ENCODE measurements at regions not wholly inside any gene's neighbourhood (a gene's known extent, or its start where the extent isn't known, plus 50 kb on each side); places are given as distances from the start of the nearest gene placed in this dataset.

DNA sequence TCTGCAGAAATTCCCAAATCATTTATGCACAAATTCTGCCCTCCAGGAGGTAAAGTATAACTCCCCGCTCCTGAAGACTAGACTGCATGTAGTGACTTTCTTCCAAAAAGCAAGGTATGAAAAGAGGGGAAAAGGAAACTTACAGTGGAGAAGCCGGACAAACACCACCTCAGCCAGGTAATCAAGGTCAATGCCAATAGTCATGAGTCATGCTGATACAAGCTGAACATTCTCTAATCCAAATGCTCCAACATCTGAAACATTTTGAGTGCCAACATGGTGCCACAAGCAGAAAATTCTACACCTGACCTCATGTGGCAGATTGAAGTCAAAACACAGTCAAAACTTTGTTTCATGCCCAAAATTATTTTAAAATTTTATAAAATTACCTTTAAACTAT lies 165.6 kb downstream of the FOXA2 start:
- ATAC-seq: peak; percentile 85
- TF ChIP-seq, protein P1, sequence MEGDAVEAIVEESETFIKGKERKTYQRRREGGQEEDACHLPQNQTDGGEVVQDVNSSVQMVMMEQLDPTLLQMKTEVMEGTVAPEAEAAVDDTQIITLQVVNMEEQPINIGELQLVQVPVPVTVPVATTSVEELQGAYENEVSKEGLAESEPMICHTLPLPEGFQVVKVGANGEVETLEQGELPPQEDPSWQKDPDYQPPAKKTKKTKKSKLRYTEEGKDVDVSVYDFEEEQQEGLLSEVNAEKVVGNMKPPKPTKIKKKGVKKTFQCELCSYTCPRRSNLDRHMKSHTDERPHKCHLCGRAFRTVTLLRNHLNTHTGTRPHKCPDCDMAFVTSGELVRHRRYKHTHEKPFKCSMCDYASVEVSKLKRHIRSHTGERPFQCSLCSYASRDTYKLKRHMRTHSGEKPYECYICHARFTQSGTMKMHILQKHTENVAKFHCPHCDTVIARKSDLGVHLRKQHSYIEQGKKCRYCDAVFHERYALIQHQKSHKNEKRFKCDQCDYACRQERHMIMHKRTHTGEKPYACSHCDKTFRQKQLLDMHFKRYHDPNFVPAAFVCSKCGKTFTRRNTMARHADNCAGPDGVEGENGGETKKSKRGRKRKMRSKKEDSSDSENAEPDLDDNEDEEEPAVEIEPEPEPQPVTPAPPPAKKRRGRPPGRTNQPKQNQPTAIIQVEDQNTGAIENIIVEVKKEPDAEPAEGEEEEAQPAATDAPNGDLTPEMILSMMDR (IDR thresholded peaks at IDR 0.05): no peak
- no peak for TF ChIP-seq POLR2A (IDR thresholded peaks at IDR 0.05)
- intact Hi-C loops (cut with DNase I): no loop called here
- H3K4me1 ChIP-seq: no peaks in the 10 kb centered on the region
- no peaks in the 10 kb centered on the region for H3K36me3 ChIP-seq (replicated peaks in 1 of 2; ENCODE audit: insufficient read depth in 1 of 2, low read depth in 2 of 2)
- 55 to 58% methylated on average over 2 of the region's 2 CpGs for WGBS, 2 donors
- no peaks in the 10 kb centered on the region for H3K27me3 ChIP-seq
- H3K27ac ChIP-seq: peak overlapping the region in 1 of 4 donors; percentile 52
- no peak overlapping the region for H3K4me3 ChIP-seq
- H3K9me3 ChIP-seq: no peaks in the 10 kb centered on the region
- peak; percentile 23 to 58 (median 36) for DNase-seq

DNA sequence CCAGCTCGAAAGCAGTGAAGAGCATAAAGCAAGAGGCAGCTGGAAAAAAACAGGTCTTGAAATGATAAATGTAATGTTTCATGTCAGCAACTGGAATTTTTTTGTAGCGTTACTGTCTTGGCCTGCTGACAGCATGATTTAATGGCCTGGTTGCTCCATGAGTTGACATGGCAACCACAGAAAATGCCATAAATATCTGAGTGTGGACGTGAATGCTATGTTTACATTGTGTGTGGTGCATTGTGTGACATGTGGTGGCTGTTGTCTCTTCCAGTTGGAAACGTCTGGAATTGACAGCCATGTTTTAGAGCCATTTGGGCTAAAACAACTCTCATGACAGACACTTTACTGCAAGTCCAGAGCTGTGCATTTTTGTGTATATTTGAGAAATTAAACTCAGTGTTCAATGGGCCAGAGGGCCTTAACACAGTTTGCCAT lies 170.0 kb downstream of the FOXA2 start:
- Histone ChIP-seq H3K9me3 (no peaks in the 10 kb centered on the region), H3K4me3 (no peak overlapping the region), H3K36me3 (replicated peaks in 1 of 2; ENCODE audit: insufficient read depth in 1 of 2, low read depth in 2 of 2) (no peaks in the 10 kb centered on the region), H3K27ac (no peak overlapping the region), H3K27me3 (no peaks in the 10 kb centered on the region), H3K4me1 (peaks cover 24% of the 10 kb centered on the region)
- no peak for DNase-seq
- 44 to 46% methylated on average over 4 of the region's 4 CpGs for WGBS, 2 donors
- no peak for ATAC-seq
- intact Hi-C loops (cut with DNase I): no loop called here
- TF ChIP-seq POLR2A (IDR thresholded peaks at IDR 0.05): no peak
- TF ChIP-seq, protein P1 (IDR thresholded peaks at IDR 0.05): no peak

GRCh38 chr20:22412977-22413868 lies 171.1 kb downstream of the FOXA2 start:
- Histone ChIP-seq H3K27ac (peak overlapping the region in 3 of 4 donors; percentile 72 to 83 (median 74)), H3K27me3 (no peaks in the 10 kb centered on the region), H3K4me3 (no peak overlapping the region), H3K4me1 (peaks cover 24% of the 10 kb centered on the region), H3K9me3 (no peaks in the 10 kb centered on the region), H3K36me3 (replicated peaks in 1 of 2; ENCODE audit: insufficient read depth in 1 of 2, low read depth in 2 of 2) (no peaks in the 10 kb centered on the region)
- ATAC-seq (no peak), DNase-seq (no peak)
- intact Hi-C loops (cut with DNase I): no loop called here
- TF ChIP-seq, protein P1 (IDR thresholded peaks at IDR 0.05): no peak
- TF ChIP-seq POLR2A (IDR thresholded peaks at IDR 0.05): no peak
- 82 to 84% methylated on average over 14 of the region's 14 CpGs for WGBS, 2 donors

- H3K9me3 ChIP-seq: no peaks in the 10 kb centered on the region
- intact Hi-C loops (cut with DNase I): no loop called here
- H3K4me1 ChIP-seq: peaks cover 24% of the 10 kb centered on the region
- TF ChIP-seq, protein P1 (IDR thresholded peaks at IDR 0.05): no peak
- TF ChIP-seq POLR2A (IDR thresholded peaks at IDR 0.05): peak in 2 of 3 donors; percentile 47 to 51
- 25 to 41% methylated on average over 12 of the region's 12 CpGs for WGBS, 2 donors
- DNase-seq: peak; percentile 64 to 89 (median 74)
- no peaks in the 10 kb centered on the region for H3K36me3 ChIP-seq (replicated peaks in 1 of 2; ENCODE audit: insufficient read depth in 1 of 2, low read depth in 2 of 2)
- ATAC-seq: peak; percentile 99
- H3K27ac ChIP-seq: peak overlapping the region; percentile 68 to 83 (median 73)
- no peaks in the 10 kb centered on the region for H3K27me3 ChIP-seq
- H3K4me3 ChIP-seq: no peak overlapping the region
These were observed 172.5 kb downstream of the FOXA2 start for GRCh38 chr20:22411627-22412450.

Data from body of pancreas (tissue), 4 donors.